ENCODE measurements at regions not wholly inside any gene's neighbourhood (a gene's known extent, or its start where the extent isn't known, plus 50 kb on each side); places are given as distances from the start of the nearest gene placed in this dataset.

DNA sequence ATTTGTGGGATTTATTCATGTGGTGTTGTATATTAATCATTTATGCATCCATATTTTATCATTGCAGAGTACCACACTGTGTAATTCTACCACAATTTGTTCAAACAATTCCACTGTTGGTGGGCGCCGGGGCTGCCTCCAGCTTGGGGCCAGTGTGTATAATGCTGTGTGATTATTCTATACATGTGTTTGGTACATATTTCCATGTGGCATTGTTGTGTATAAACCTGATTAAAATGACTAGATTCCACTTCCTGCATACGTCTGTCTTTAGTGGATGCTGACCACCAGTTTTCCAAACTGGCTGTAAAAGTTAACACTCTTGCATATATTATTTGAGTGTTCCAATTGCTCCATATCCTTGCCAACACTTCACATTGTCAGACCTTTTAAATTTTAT, 1213.8 kb downstream of the TBC1D22A start:
- H3K79me2 ChIP-seq (replicated peaks; ENCODE audit: insufficient read depth), result no peaks in the 10 kb centered on the region
- no peak overlapping the region for H2AFZ ChIP-seq
- no peaks in the 10 kb centered on the region for H4K20me1 ChIP-seq (replicated peaks; ENCODE audit: insufficient read depth)
- Mint-ChIP-seq H3K4me1 (no peaks in the 10 kb centered on the region; the same call in 2 of the 3 replicates), H3K9me3 (peaks cover 85% of the 10 kb centered on the region), H3K27ac (no peak overlapping the region), H3K4me3 (no peak overlapping the region), H3K27me3 (ENCODE audit: insufficient read depth, low read depth, poor library complexity) (peaks cover 1% of the 10 kb centered on the region), H3K36me3 (ENCODE audit: low read depth) (peaks cover 11% of the 10 kb centered on the region; the same call in 2 of the 3 replicates)
- no peaks in the 10 kb centered on the region for H3K27me3 ChIP-seq (ENCODE audit: insufficient read depth)
- no peak overlapping the region for H3K4me3 ChIP-seq
- H3F3A ChIP-seq (replicated peaks; ENCODE audit: low read depth), result no peaks in the 10 kb centered on the region
- H3K9me2 ChIP-seq (ENCODE audit: insufficient read depth), result no peaks in the 10 kb centered on the region
- DNase-seq (ENCODE audit: low spot score), result no peak
- ATAC-seq, result no peak
- H3K4me2 ChIP-seq, result no peak overlapping the region
- H3K4me1 ChIP-seq (ENCODE audit: insufficient read depth), result no peaks in the 10 kb centered on the region
- TF ChIP-seq, protein P1, sequence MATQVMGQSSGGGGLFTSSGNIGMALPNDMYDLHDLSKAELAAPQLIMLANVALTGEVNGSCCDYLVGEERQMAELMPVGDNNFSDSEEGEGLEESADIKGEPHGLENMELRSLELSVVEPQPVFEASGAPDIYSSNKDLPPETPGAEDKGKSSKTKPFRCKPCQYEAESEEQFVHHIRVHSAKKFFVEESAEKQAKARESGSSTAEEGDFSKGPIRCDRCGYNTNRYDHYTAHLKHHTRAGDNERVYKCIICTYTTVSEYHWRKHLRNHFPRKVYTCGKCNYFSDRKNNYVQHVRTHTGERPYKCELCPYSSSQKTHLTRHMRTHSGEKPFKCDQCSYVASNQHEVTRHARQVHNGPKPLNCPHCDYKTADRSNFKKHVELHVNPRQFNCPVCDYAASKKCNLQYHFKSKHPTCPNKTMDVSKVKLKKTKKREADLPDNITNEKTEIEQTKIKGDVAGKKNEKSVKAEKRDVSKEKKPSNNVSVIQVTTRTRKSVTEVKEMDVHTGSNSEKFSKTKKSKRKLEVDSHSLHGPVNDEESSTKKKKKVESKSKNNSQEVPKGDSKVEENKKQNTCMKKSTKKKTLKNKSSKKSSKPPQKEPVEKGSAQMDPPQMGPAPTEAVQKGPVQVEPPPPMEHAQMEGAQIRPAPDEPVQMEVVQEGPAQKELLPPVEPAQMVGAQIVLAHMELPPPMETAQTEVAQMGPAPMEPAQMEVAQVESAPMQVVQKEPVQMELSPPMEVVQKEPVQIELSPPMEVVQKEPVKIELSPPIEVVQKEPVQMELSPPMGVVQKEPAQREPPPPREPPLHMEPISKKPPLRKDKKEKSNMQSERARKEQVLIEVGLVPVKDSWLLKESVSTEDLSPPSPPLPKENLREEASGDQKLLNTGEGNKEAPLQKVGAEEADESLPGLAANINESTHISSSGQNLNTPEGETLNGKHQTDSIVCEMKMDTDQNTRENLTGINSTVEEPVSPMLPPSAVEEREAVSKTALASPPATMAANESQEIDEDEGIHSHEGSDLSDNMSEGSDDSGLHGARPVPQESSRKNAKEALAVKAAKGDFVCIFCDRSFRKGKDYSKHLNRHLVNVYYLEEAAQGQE (IDR thresholded peaks at IDR 0.05; ENCODE audit: unreplicated experiment), result no peak
- TF ChIP-seq EZH2phosphoT487 (IDR thresholded peaks at IDR 0.05; ENCODE audit: unreplicated experiment), result no peak
- no peak for TF ChIP-seq JUNB (IDR thresholded peaks at IDR 0.05; ENCODE audit: unreplicated experiment)
- no peak for TF ChIP-seq ZNF114 (CRISPR knock-in tag; IDR thresholded peaks at IDR 0.05)
- TF ChIP-seq POLR2AphosphoS5 (IDR thresholded peaks at IDR 0.05; ENCODE audit: low read depth), result no peak
- H3K27ac ChIP-seq (ENCODE audit: low read depth), result no peak overlapping the region
- H3K36me3 ChIP-seq (ENCODE audit: insufficient read depth), result peaks cover 6% of the 10 kb centered on the region; the same call in 1 of the 2 replicates

DNA sequence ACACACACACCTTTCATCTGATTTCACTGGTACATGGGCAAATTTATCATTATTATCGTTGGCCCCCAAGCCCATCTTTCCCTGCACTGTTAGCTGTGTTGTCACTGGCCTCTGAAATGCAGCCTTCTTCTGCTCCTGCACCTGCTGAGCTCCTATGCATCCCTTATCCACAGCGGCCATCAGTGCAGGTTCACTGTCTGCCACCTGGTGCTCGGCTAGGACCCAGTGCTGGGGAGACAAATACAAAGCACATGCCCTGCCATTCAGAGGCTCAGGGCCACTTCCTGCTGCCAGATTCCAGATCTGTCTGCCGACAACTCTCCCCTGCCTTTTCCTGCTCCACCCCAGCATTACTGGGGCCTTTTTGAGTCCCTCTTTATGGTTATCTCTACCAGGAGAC, 1205.4 kb downstream of the TBC1D22A start:
- Histone ChIP-seq H3K4me2 (no peak overlapping the region), H3K79me2 (replicated peaks; ENCODE audit: insufficient read depth) (no peaks in the 10 kb centered on the region), H3K9me2 (ENCODE audit: insufficient read depth) (no peaks in the 10 kb centered on the region), H4K20me1 (replicated peaks; ENCODE audit: insufficient read depth) (no peaks in the 10 kb centered on the region), H2AFZ (no peak overlapping the region), H3K36me3 (ENCODE audit: insufficient read depth) (no peaks in the 10 kb centered on the region; the same call in 1 of the 2 replicates), H3K4me3 (no peak overlapping the region), H3K27ac (ENCODE audit: low read depth) (no peak overlapping the region), H3F3A (replicated peaks; ENCODE audit: low read depth) (no peaks in the 10 kb centered on the region), H3K4me1 (ENCODE audit: insufficient read depth) (no peaks in the 10 kb centered on the region), H3K27me3 (ENCODE audit: insufficient read depth) (no peaks in the 10 kb centered on the region)
- peaks cover 3% of the 10 kb centered on the region; the same call in 1 of the 3 replicates for H3K36me3 Mint-ChIP-seq (ENCODE audit: low read depth)
- peaks cover 7% of the 10 kb centered on the region for H3K27me3 Mint-ChIP-seq (ENCODE audit: insufficient read depth, low read depth, poor library complexity)
- DNase-seq (ENCODE audit: low spot score) (no peak), ATAC-seq (no peak)
- H3K4me1 Mint-ChIP-seq, result no peaks in the 10 kb centered on the region
- no peak overlapping the region for H3K4me3 Mint-ChIP-seq
- H3K27ac Mint-ChIP-seq, result no peak overlapping the region
- H3K9me3 Mint-ChIP-seq, result peaks cover 87% of the 10 kb centered on the region
- TF ChIP-seq, protein P2, sequence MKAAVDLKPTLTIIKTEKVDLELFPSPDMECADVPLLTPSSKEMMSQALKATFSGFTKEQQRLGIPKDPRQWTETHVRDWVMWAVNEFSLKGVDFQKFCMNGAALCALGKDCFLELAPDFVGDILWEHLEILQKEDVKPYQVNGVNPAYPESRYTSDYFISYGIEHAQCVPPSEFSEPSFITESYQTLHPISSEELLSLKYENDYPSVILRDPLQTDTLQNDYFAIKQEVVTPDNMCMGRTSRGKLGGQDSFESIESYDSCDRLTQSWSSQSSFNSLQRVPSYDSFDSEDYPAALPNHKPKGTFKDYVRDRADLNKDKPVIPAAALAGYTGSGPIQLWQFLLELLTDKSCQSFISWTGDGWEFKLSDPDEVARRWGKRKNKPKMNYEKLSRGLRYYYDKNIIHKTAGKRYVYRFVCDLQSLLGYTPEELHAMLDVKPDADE (IDR thresholded peaks at IDR 0.05), result no peak
- TF ChIP-seq, protein P3, sequence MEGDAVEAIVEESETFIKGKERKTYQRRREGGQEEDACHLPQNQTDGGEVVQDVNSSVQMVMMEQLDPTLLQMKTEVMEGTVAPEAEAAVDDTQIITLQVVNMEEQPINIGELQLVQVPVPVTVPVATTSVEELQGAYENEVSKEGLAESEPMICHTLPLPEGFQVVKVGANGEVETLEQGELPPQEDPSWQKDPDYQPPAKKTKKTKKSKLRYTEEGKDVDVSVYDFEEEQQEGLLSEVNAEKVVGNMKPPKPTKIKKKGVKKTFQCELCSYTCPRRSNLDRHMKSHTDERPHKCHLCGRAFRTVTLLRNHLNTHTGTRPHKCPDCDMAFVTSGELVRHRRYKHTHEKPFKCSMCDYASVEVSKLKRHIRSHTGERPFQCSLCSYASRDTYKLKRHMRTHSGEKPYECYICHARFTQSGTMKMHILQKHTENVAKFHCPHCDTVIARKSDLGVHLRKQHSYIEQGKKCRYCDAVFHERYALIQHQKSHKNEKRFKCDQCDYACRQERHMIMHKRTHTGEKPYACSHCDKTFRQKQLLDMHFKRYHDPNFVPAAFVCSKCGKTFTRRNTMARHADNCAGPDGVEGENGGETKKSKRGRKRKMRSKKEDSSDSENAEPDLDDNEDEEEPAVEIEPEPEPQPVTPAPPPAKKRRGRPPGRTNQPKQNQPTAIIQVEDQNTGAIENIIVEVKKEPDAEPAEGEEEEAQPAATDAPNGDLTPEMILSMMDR (conservative IDR thresholded peaks at IDR 0.05; ENCODE audit: low read depth in 2 of 2), result no peak
- TF ChIP-seq POLR2AphosphoS5 (IDR thresholded peaks at IDR 0.05; ENCODE audit: low read depth), result no peak
- no peak for TF ChIP-seq ZNF331 (CRISPR knock-in tag; IDR thresholded peaks at IDR 0.05; ENCODE audit: low read depth)
- TF ChIP-seq EZH2phosphoT487 (IDR thresholded peaks at IDR 0.05; ENCODE audit: unreplicated experiment), result no peak
- TF ChIP-seq NANOG (IDR thresholded peaks at IDR 0.05; ENCODE audit: borderline replicate concordance), result no peak
- no peak for TF ChIP-seq JUNB (IDR thresholded peaks at IDR 0.05; ENCODE audit: unreplicated experiment)

Data from GM23338 (cell line).